ENCODE measurements at regions not wholly inside any gene's neighbourhood (a gene's known extent, or its start where the extent isn't known, plus 50 kb on each side); places are given as distances from the start of the nearest gene placed in this dataset.

DNA sequence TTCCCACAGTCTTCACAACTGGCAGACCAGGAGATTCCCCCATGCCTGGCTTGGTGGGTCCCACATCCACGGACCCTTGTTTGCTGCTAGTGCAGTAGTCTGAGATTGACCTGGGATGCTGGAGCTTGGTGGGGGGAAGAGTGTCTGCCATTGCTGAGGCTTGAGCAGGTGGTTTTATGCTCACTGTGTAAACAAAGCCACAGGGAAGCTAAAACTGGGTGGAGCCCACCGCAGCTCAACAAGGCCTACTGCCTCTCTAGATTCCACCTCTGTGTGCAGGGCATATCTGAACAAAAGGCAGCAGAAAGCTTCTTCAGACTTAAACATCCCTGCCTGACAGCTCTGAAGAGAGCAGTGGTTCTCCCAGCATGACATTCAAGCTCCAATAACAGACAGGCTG lies 177.3 kb upstream of the ETV3 start:
- TF ChIP-seq, protein P1, sequence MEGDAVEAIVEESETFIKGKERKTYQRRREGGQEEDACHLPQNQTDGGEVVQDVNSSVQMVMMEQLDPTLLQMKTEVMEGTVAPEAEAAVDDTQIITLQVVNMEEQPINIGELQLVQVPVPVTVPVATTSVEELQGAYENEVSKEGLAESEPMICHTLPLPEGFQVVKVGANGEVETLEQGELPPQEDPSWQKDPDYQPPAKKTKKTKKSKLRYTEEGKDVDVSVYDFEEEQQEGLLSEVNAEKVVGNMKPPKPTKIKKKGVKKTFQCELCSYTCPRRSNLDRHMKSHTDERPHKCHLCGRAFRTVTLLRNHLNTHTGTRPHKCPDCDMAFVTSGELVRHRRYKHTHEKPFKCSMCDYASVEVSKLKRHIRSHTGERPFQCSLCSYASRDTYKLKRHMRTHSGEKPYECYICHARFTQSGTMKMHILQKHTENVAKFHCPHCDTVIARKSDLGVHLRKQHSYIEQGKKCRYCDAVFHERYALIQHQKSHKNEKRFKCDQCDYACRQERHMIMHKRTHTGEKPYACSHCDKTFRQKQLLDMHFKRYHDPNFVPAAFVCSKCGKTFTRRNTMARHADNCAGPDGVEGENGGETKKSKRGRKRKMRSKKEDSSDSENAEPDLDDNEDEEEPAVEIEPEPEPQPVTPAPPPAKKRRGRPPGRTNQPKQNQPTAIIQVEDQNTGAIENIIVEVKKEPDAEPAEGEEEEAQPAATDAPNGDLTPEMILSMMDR (IDR thresholded peaks at IDR 0.05), result no peak
- no peak for TF ChIP-seq ZFX (IDR thresholded peaks at IDR 0.05; ENCODE audit: borderline replicate concordance)

Measured in 22Rv1 (cell line).